Right renal pelvis (tissue), 4 donors: ENCODE measurements at regions not wholly inside any gene's neighbourhood (a gene's known extent, or its start where the extent isn't known, plus 50 kb on each side); places are given as distances from the start of the nearest gene placed in this dataset.
"Not testable (repeated sequence)": the region's sequence is repeated elsewhere in the genome, so short reads cannot be mapped to it uniquely, and the experiment has no call there.

ENCODE experiments used
- DNase-seq, 4 donors: peaks; one replicate each; pipeline ENCODE4 v3.0.0-alpha.2; 2013; ENCODE audit warnings: low read depth in 4 of 4, low spot score in 3 of 4, missing footprints in 1 of 4

GRCh38 chr3:31178467-31178866 is 284.0 kb upstream of the GADL1 start:
- no peak for DNase-seq

- DNase-seq = no peak
Measured at GRCh38 chr3:31179768-31180167, 285.3 kb upstream of the GADL1 start.

GRCh38 chr3:31180274-31180673 is 285.8 kb upstream of the GADL1 start:
- DNase-seq = no peak

GRCh38 chr3:31181661-31182060 is 287.2 kb upstream of the GADL1 start:
- no peak for DNase-seq

GRCh38 chr3:31182661-31183060 is 288.2 kb upstream of the GADL1 start:
- DNase-seq = no peak

- DNase-seq = no peak
Measured at GRCh38 chr3:31184261-31185061, 290.0 kb upstream of the GADL1 start.

- no peak for DNase-seq
Measured at GRCh38 chr3:31185062-31185357, 290.5 kb upstream of the GADL1 start.

- no peak for DNase-seq
Measured at GRCh38 chr3:31186041-31186440, 291.6 kb upstream of the GADL1 start.

- DNase-seq = no peak
Measured at GRCh38 chr3:31187380-31187779, 292.9 kb upstream of the GADL1 start.

- DNase-seq = no peak
Measured at GRCh38 chr3:31188112-31188511, 293.7 kb upstream of the GADL1 start.

GRCh38 chr3:31189330-31189729 is 294.9 kb upstream of the GADL1 start:
- no peak for DNase-seq

GRCh38 chr3:31189971-31190370 is 295.5 kb upstream of the GADL1 start:
- no peak for DNase-seq

GRCh38 chr3:31191354-31191753 is 296.9 kb upstream of the GADL1 start:
- no peak for DNase-seq

GRCh38 chr3:31193429-31193828 is 299.0 kb upstream of the GADL1 start:
- DNase-seq = no peak

- no peak for DNase-seq
Measured at GRCh38 chr3:31193871-31194270, 299.4 kb upstream of the GADL1 start.

GRCh38 chr3:31196261-31196660 is 301.8 kb upstream of the GADL1 start:
- DNase-seq = no peak

- no peak for DNase-seq
Measured at GRCh38 chr3:31196881-31197364, 302.5 kb upstream of the GADL1 start.

- DNase-seq = no peak
Measured at GRCh38 chr3:31197941-31198340, 303.5 kb upstream of the GADL1 start.

- DNase-seq = no peak
Measured at GRCh38 chr3:31198890-31199289, 304.4 kb upstream of the GADL1 start.

GRCh38 chr3:31203960-31204795 is 309.7 kb upstream of the GADL1 start:
- DNase-seq = no peak

- DNase-seq = not testable (repeated sequence)
Measured at GRCh38 chr3:31204796-31205056, 310.3 kb upstream of the GADL1 start.

GRCh38 chr3:31210068-31210645 is 315.7 kb upstream of the GADL1 start:
- DNase-seq = no peak
